NCI-H2196 (cell line): ENCODE measurements at regions not wholly inside any gene's neighbourhood (a gene's known extent, or its start where the extent isn't known, plus 50 kb on each side); places are given as distances from the start of the nearest gene placed in this dataset.
A peak's percentile ranks its signal among the peaks of the same experiment; 100 is the strongest.
"Not testable (repeated sequence)": the region's sequence is repeated elsewhere in the genome, so short reads cannot be mapped to it uniquely, and the experiment has no call there.

ENCODE experiments used
- DNase-seq: peaks from one replicate; lab custom pipeline; 2025; ENCODE audit not compliant: unreplicated experiment; lab: John Stamatoyannopoulos, UW

GRCh38 chr13:55178582-55178981 lies 1962.1 kb upstream of the PRR20A start:
- DNase-seq: not testable (repeated sequence)

GRCh38 chr13:55190996-55191395 lies 1949.7 kb upstream of the PRR20A start:
- no peak for DNase-seq

GRCh38 chr13:55199134-55199533 lies 1941.6 kb upstream of the PRR20A start:
- no peak for DNase-seq

- DNase-seq: no peak
Measured at GRCh38 chr13:55214841-55215345, 1925.8 kb upstream of the PRR20A start.

GRCh38 chr13:55219538-55219937 lies 1921.2 kb upstream of the PRR20A start:
- DNase-seq: no peak

GRCh38 chr13:55229906-55230569 lies 1910.7 kb upstream of the PRR20A start:
- no peak for DNase-seq

- no peak for DNase-seq
Measured at GRCh38 chr13:55230570-55230908, 1910.2 kb upstream of the PRR20A start.

GRCh38 chr13:55234311-55234710 lies 1906.4 kb upstream of the PRR20A start:
- DNase-seq: no peak

- DNase-seq: peak; percentile 1
Measured at GRCh38 chr13:55245005-55245644, 1895.6 kb upstream of the PRR20A start.

GRCh38 chr13:55255236-55255635 lies 1885.5 kb upstream of the PRR20A start:
- no peak for DNase-seq

GRCh38 chr13:55263045-55263444 lies 1877.7 kb upstream of the PRR20A start:
- DNase-seq: no peak

GRCh38 chr13:55266644-55267043 lies 1874.1 kb upstream of the PRR20A start:
- DNase-seq: no peak

- DNase-seq: no peak
Measured at GRCh38 chr13:55298201-55298600, 1842.5 kb upstream of the PRR20A start.

GRCh38 chr13:55302568-55302967 lies 1838.2 kb upstream of the PRR20A start:
- DNase-seq: no peak

- DNase-seq: no peak
Measured at GRCh38 chr13:55307909-55308308, 1832.8 kb upstream of the PRR20A start.

- DNase-seq: no peak
Measured at GRCh38 chr13:55341891-55342290, 1798.8 kb upstream of the PRR20A start.

- no peak for DNase-seq
Measured at GRCh38 chr13:55345224-55345623, 1795.5 kb upstream of the PRR20A start.

- DNase-seq: no peak
Measured at GRCh38 chr13:55347528-55347927, 1793.2 kb upstream of the PRR20A start.

- DNase-seq: no peak
Measured at GRCh38 chr13:55359067-55359466, 1781.7 kb upstream of the PRR20A start.

GRCh38 chr13:55361141-55361540 lies 1779.6 kb upstream of the PRR20A start:
- DNase-seq: no peak

- no peak for DNase-seq
Measured at GRCh38 chr13:55366676-55367075, 1774.0 kb upstream of the PRR20A start.

- no peak for DNase-seq
Measured at GRCh38 chr13:55394470-55394869, 1746.2 kb upstream of the PRR20A start.

- no peak for DNase-seq
Measured at GRCh38 chr13:55402870-55403269, 1737.8 kb upstream of the PRR20A start.
